HCT116 (cell line): ENCODE measurements at regions not wholly inside any gene's neighbourhood (a gene's known extent, or its start where the extent isn't known, plus 50 kb on each side); places are given as distances from the start of the nearest gene placed in this dataset.

Experiments used
- ATAC-seq: fragments of 200-7000 bp; cut with Tn5 transposase; 2 replicates; pipeline ENCODE4 v1.9.1; 2020; ENCODE audit warnings: mild to moderate bottlenecking, moderate library complexity
- BruUV-seq: library from RNA; stranded (reverse); fragments of 400-500 nt; replicated peaks from 2 replicates; lab custom pipeline; 2021; lab: Mats Ljungman, UMichigan
- CTCF ChIA-PET: fragments of 300-600 bp; sonication (Branson Sonifier 250); formaldehyde crosslinking; loops from one replicate; lab custom pipeline; 2021; ENCODE audit warnings: antibody characterized with exemption; lab: Charles Lee
- POLR2A ChIA-PET: fragments of 300-600, 350-600 bp; sonication (Branson Sonifier 250); formaldehyde crosslinking; loops from one replicate; lab custom pipeline; 2021; ENCODE audit warnings: antibody characterized with exemption; lab: Charles Lee
- RAD21 ChIA-PET, 2 experiments: fragments of 300-600 bp; sonication (Branson Sonifier 250); formaldehyde crosslinking; loops; one replicate each; lab custom pipeline; 2023; ENCODE audit warnings: low total read pairs in 2 of 2; ENCODE audit not compliant: uncharacterized antibody in 2 of 2, unreplicated experiment in 2 of 2, low non-redundant PET in 1 of 2; lab: Charles Lee
- DNase-seq: peaks from one replicate; pipeline ENCODE4 v3.0.0-alpha.2; 2010; ENCODE audit warnings: low read depth, low spot score
- H2AFZ ChIP-seq: fragments of 200-600 bp; shearing (Covaris generic), sonication (generic); 2 replicates; pipeline ENCODE4 v1.6.1; 2017; ENCODE audit warnings: low read depth, mixed run types, mixed read lengths, antibody characterized with exemption, low read length; ENCODE audit not compliant: poor library complexity, severe bottlenecking
- H3K27ac ChIP-seq: 2 replicates; pipeline ENCODE4 v1.5.1; 2012; ENCODE audit warnings: low read depth, low read length
- H3K27me3 ChIP-seq: fragments of 200-600 bp; sonication (generic); 2 replicates; pipeline ENCODE4 v1.6.1; 2016; ENCODE audit warnings: mixed run types, low read length, mixed read lengths; ENCODE audit not compliant: insufficient read depth
- H3K36me3 ChIP-seq, 2 experiments: fragments of 200-500 bp in 1 of 2; fragments of 200-600 bp in 1 of 2; sonication (Bioruptor generic) in 1 of 2; sonication (generic) in 1 of 2; 2 replicates each; pipeline versions ENCODE4 v1.5.1 to v1.6.1; 2014 to 2016; ENCODE audit warnings: low read length in 2 of 2, inconsistent platforms in 1 of 2, mixed read lengths in 1 of 2, mixed run types in 1 of 2; ENCODE audit not compliant: insufficient read depth in 2 of 2, control insufficient read depth in 1 of 2
- H3K4me1 ChIP-seq, 2 experiments: fragments of 200-600 bp in 1 of 2; sonication (generic) in 1 of 2; 2 replicates each; pipeline versions ENCODE4 v1.5.1 to v1.6.1; 2012 to 2017; ENCODE audit warnings: low read length in 2 of 2, inconsistent platforms in 1 of 2, mild to moderate bottlenecking in 1 of 2, mixed read lengths in 1 of 2, mixed run types in 1 of 2, moderate library complexity in 1 of 2; ENCODE audit not compliant: insufficient read depth in 2 of 2, control insufficient read depth in 1 of 2
- H3K4me2 ChIP-seq: fragments of 200-600 bp; sonication (generic); 2 replicates; pipeline ENCODE4 v1.6.1; 2017; ENCODE audit warnings: mixed run types, low read length, mixed read lengths
- H3K4me3 ChIP-seq, 2 experiments: fragments of 200-600 bp in 1 of 2; sonication (generic) in 1 of 2; replicated peaks in 1 of 2; 2 replicates each; pipeline ENCODE4 v1.5.1; 2011 to 2016; ENCODE audit warnings: low read length in 2 of 2, control low read depth in 1 of 2, low read depth in 1 of 2, mild to moderate bottlenecking in 1 of 2, mixed read lengths in 1 of 2, mixed run types in 1 of 2
- H3K79me2 ChIP-seq: fragments of 200-600 bp; sonication (generic); 2 replicates; pipeline ENCODE4 v1.6.1; 2017; ENCODE audit warnings: mild to moderate bottlenecking, mixed run types, low read length, moderate library complexity, mixed read lengths; ENCODE audit not compliant: insufficient read depth
- H3K9ac ChIP-seq: fragments of 200-600 bp; sonication (generic); 2 replicates; pipeline ENCODE4 v1.6.1; 2016; ENCODE audit warnings: low read length, mixed read lengths
- H3K9me2 ChIP-seq: fragments of 200-600 bp; sonication (generic), shearing (Covaris generic); 2 replicates; pipeline ENCODE4 v1.6.1; 2017; ENCODE audit warnings: mixed run types, mild to moderate bottlenecking, moderate library complexity; ENCODE audit not compliant: insufficient read depth
- H3K9me3 ChIP-seq, 2 experiments: fragments of 200-500 bp in 1 of 2; fragments of 200-600 bp in 1 of 2; sonication (Bioruptor generic) in 1 of 2; sonication (generic) in 1 of 2; 2 replicates each; pipeline ENCODE4 v1.6.1; 2014 to 2017; ENCODE audit warnings: low read length in 2 of 2, mixed read lengths in 2 of 2, inconsistent platforms in 1 of 2, low read depth in 1 of 2, mild to moderate bottlenecking in 1 of 2, mixed run types in 1 of 2, moderate library complexity in 1 of 2; ENCODE audit not compliant: control insufficient read depth in 1 of 2, insufficient read depth in 1 of 2
- H4K20me1 ChIP-seq: fragments of 200-600 bp; sonication (generic), shearing (Covaris generic); 2 replicates; pipeline ENCODE4 v1.6.1; 2017; ENCODE audit warnings: mixed run types, mild to moderate bottlenecking, moderate library complexity; ENCODE audit not compliant: insufficient read depth
- CEBPB ChIP-seq: IDR thresholded peaks from 2 replicates; pipeline ENCODE4 v1.6.1; 2012; ENCODE audit warnings: low read depth
- EZH2 ChIP-seq: fragments of 200-600 bp; sonication (generic); IDR thresholded peaks from 2 replicates; pipeline ENCODE4 v1.6.1; 2017; ENCODE audit warnings: antibody characterized with exemption, mixed run types
- POLR2A ChIP-seq: IDR thresholded peaks from 2 replicates; pipeline ENCODE4 v1.7.0; 2011; ENCODE audit warnings: borderline replicate concordance; ENCODE audit not compliant: insufficient read depth, insufficient read length; ENCODE audit errors: extremely low read depth
- REST ChIP-seq: IDR thresholded peaks from 2 replicates; pipeline ENCODE4 v1.6.1; 2012; ENCODE audit warnings: low read depth
- SIN3A ChIP-seq: IDR thresholded peaks from 2 replicates; pipeline ENCODE4 v1.6.1; 2012; ENCODE audit warnings: low read depth
- SP1 ChIP-seq: IDR thresholded peaks from 2 replicates; pipeline ENCODE4 v1.6.1; 2012; ENCODE audit warnings: low read depth
- ZBTB33 ChIP-seq: IDR thresholded peaks from 2 replicates; pipeline ENCODE4 v1.6.1; 2011; ENCODE audit warnings: mild to moderate bottlenecking, low read length, moderate library complexity; ENCODE audit not compliant: insufficient replicate concordance; ENCODE audit errors: extremely low read depth
- ZNF274 ChIP-seq: fragments of 200-500 bp; sonication (Bioruptor generic); IDR thresholded peaks from 2 replicates; pipeline ENCODE4 v1.6.1; 2014; ENCODE audit warnings: mild to moderate bottlenecking, low read depth, low read length, inconsistent platforms
- intact Hi-C: fragments of 100-400 bp; cut with micrococcal nuclease; formaldehyde crosslinking; loops from 2 replicates; pipeline ENCODE4 v1.10.0; 2022

- Histone ChIP-seq H3K27me3 (no peaks in the 10 kb centered on the region), H3K36me3 (no peaks in the 10 kb centered on the region), H3K9me2 (no peaks in the 10 kb centered on the region), H4K20me1 (no peaks in the 10 kb centered on the region), H3K4me1 (no peaks in the 10 kb centered on the region), H2AFZ (peak overlapping the region; percentile 40), H3K79me2 (no peaks in the 10 kb centered on the region), H3K9me3 (no peaks in the 10 kb centered on the region), H3K27ac (no peak overlapping the region), H3K9ac (no peak overlapping the region), H3K4me3 (no peak overlapping the region), H3K4me2 (no peak overlapping the region)
- no TSS peak for BruUV-seq
- ATAC-seq: no peak
- ChIA-PET RAD21 (no interaction called here), CTCF (no interaction called here), POLR2A (no interaction called here)
- no peak for DNase-seq
- TF ChIP-seq ZNF274 (no peak), SP1 (no peak), POLR2A (no peak), CEBPB (no peak), ZBTB33 (no peak), REST (no peak), EZH2 (no peak), SIN3A (no peak)
- intact Hi-C loops: no loop called here
These were observed 222.0 kb downstream of the KCNE4 start for GRCh38 chr2:223273995-223274394.
